DMS53 (cell line): ENCODE measurements at regions not wholly inside any gene's neighbourhood (a gene's known extent, or its start where the extent isn't known, plus 50 kb on each side); places are given as distances from the start of the nearest gene placed in this dataset.
A peak's percentile ranks its signal among the peaks of the same experiment; 100 is the strongest.
"Not testable (repeated sequence)": the region's sequence is repeated elsewhere in the genome, so short reads cannot be mapped to it uniquely, and the experiment has no call there.

Experiments used
- DNase-seq: peaks from one replicate; lab custom pipeline; 2025; lab: John Stamatoyannopoulos, UW

DNA sequence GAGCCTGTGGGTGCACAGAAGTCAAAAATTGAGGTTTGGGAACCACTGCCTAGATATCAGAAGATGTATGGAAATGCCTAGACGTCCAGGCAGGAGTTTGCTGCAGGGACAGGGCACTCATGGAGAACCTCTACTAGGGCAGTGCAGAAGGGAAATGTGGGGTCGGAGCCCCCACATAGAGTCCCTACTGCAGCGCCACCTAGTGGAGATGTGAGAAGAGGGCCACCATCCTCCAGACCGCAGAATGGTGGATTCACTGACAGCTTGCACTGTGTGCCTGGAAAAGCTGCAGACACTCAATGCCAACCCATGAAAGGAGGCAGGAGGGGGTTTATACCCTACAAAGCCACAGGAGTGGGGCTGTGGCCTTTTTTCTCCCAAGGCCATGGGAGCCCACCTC is 159.0 kb upstream of the ROPN1B start:
- not testable (repeated sequence) for DNase-seq

DNA sequence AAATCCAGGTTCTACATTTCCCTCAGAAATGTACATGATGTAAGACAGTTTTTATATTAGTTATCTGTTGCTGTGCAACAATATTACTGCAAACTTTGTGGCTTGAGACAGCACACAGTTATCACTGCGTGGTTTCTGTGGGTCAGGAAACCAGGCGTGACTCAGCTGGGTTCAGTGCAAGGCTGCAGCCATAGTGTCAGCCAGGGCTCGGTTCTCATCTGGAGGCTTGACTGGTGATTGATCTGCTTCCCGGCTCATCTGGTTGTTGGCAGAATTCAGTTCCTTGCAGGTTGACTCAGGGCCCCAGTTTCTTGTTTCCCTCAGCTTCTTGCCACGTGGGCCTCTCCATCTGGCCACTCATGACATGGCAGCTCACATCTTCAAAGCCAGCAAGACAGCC is 146.8 kb upstream of the ROPN1B start:
- DNase-seq, result not testable (repeated sequence)

DNA sequence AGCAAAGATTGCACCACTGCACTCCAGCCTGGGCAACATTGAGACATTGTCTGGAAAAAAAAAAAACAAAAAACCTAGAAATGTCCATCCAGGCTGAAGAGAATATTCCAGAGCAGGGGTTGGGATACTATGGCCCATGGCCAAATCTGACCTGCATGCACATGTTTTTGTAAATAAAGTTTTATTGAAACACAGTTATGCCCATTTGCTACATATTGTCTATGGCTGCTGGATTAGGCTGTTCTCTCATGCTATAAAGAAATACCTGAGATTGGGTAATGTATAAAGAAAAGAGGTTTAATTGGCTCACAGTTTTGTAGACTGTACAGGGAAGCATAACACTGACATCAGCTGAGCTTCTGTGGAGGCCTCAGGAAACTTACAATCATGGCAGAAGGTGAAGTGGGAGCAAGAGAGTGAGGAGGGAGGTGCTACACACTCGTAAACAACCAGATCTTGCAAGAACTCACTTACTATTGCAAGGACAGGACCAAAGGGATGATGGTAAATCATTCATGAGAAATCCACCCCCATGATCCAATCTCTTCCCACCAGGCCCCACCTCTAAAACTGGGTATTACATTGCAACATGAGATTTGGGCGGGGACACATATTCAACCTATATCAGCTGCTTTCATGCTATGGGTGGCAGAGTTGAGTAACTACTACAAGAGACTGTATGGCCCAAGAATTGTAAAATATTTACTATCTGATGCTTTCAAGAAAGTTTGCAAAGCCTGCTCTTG is 137.8 kb upstream of the ROPN1B start:
- DNase-seq, result not testable (repeated sequence)

DNA sequence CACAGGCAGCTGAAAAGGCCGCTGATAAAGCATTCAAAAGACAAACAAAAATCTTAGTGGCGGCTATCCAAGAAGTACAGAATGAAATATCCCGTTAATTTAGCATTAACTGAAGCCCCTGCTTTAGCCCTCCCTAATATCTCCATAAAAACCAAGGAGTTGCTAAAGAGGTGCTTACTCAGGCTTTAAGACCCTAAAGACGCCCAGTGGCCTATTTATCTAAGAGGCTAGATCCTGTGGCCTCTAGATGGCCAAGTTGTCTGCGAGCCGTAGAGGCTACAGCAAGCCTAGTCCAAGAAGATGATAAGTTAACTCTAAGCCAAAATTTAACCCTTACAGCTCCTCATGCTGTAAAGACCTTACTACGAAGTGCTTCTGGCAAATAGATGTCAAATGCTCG is 133.4 kb upstream of the ROPN1B start:
- DNase-seq, result not testable (repeated sequence)

DNA sequence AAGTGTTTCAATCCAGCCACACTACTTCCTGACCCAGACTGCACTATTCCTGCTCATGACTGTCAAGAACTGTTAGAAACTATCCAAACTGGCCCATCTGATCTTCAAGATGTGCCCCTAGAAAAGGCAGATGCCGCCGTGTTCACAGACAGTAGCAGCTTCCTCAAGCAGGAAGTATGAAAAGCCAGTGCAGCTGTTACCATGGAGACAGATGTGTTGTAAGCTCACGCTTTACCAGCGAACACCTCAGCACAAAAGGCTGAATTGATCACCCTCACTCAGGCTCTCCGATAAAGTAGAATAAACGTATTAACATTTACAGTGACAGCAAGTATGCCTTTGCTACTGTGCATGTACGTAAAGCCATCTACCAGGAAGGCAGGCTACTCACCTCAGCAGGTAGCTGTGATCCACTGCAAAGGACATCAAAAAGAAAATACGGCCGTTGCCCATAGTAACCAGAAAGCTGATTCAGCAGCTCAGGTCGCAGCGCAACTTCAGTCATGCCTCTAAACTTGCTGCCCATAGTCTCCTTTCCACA is 132.9 kb upstream of the ROPN1B start:
- peak; percentile 72 for DNase-seq

DNA sequence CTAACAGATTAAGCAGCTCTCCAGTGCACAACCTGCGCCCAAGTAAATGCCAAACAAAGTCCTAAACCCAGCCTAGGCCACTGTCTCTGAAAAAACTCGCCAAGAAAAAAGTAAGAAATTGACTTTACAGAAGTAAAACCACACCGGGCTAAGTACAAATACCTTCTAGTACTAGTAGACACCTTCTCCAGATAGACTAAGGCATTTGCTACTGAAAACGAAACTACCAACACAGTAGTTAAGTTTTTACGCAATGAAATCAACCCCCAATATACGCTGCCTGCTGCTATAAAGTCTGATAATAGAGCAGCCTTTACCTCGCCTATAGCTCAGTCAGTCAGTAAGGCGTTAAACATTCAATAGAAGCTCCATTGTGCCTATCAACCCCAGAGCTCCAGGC is 132.2 kb upstream of the ROPN1B start:
- DNase-seq, result not testable (repeated sequence)

DNA sequence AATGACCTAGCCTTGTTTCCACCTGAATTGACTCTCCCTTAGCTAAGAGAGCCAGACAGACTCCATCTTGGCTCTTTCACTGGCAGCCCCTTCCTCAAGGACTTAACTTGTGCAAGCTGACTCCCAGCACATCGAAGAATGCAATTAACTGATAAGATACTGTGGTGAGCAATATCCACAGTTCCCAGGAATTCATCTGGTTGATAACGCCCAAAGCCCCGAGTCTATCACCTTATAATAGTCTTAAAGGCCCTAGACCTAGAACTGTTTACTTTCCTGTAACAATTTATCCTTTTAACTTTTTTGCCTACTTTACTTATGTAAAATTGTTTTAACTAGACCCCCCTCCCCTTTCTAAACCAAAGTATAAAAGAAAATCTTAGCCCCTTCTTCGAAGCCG is 130.1 kb upstream of the ROPN1B start:
- not testable (repeated sequence) for DNase-seq

DNA sequence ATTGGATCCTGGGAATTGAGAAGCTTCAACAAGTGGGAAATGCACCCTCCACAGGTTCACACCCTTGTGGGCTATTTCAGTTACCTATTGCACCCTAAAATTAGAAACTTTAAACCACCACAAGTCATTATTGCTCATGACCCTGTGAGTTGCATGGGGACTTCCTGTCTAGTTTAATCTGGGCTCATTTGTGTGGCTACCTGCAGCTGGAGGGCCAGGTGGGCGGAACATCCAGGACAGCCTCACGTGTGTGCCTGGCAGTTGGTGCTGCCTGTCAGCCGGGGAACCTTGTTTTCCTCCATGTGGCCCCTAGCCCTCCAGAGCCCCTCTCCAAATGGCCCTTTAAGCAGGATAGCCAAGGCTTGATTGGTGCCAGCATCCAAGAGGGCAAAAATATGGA is 128.5 kb upstream of the ROPN1B start:
- DNase-seq, result not testable (repeated sequence)

DNA sequence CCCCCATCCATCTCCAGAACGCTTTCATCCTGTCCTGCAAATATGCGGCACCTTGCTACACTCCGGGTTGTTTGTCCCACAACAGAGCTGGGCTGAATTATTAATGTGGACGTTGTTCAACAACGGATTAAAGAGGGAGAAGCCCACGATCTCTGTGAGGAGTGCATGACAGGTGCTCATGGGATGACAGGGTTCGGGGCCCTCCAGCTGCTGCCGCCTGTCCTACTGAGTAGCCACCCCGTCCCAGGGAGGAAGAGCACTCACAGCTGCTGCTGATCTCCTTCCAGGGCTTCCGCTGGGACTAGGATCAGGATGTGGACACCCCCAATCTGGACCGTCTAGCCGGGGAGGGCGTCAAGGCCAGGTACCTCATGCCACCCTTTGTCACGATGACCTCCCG is 121.0 kb upstream of the ROPN1B start:
- not testable (repeated sequence) for DNase-seq

DNA sequence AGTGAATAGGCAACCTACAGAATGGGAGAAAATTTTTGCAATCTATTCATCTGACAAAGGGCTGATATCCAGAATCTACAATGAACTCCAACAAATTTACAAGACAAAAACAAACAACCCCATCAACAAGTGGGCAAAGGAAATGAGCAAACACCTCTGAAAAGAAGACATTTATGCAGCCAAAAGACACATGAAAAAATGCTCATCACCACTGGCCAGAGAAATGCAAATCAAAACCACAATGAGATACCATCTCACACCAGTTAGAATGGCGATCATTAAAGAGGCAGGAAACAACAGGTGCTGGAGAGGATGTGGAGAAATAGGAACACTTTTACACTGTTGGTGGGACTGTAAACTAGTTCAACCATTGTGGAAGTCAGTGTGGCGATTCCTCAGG is 114.0 kb upstream of the ROPN1B start:
- DNase-seq, result not testable (repeated sequence)

DNA sequence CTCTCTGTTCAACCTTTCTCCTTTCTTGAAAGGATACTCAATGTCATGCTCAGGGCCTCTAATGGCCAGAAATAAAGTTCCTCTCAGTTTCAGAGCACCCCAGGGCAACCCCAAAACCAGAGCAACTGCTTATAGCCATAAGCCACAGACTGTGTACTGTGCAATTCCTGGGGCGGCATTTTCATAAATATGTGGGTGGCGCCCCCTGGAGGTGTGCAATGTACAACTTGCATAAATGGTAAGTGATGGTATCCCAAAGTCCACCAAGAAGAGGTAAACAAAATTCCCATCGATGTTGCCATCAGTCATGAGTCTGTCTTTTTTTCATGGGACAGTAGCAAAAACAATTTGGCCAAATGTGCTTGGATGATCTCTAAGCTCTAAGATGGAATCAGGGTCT is 108.4 kb upstream of the ROPN1B start:
- peak; percentile 2 for DNase-seq

DNA sequence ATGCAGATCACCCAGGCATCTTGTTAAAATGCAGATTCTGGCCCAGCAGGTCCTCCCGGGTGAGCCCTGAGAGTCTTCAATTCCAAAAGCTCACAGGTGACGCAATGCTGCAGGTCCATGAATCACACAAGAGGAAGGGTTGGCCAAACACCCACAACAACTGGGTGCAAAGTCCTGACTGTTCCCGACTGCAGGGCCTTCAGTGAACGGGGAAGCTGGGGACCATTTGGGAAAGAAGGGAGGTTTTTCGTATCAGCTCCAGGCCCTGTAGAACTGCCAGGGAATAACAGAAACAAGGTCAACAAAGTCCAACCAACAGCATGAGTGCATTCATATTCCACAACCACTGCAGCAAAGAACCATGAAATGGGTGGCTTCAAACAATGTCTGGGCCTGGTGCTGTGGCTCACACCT is 106.1 kb upstream of the ROPN1B start:
- DNase-seq, result not testable (repeated sequence)

DNA sequence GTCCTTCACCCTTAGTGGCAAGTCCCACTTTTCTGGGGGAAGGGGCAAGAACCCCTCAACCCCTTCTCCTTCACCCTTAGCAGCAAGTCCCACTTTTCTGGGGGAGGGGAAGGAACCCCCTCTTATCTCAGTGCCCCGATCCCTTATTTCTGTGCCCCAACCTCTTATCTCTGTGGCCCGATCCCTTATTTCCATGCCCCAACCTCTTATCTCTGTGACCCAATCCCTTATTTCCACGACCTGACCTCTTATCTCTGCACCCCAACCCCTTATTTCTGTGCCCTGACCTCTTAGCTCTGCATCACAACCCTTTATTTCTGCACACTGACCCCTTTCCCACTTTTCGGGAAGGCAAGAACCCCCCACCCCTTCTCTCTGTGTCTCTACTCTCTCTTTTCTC is 104.4 kb upstream of the ROPN1B start:
- not testable (repeated sequence) for DNase-seq

DNA sequence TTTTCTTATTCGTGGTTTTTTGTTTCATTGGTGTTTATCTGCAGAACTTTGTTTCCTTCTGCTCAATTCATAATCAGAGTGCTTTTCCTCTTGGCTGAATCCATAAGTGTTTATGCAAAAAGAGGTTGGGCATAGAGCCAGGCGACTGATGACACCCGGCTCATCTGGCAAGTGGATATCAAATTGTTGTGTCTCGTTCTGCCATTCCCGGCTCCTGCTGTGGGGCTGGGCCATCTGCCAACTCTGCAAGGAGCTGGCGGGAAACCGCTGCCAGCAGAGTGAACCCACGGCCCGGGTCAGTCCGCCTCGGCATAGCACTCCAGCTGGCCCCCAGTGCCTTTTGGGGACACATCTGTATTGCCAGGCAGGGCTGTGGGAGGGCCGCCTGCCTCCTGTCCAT is 83.0 kb upstream of the ROPN1B start:
- DNase-seq, result peak; percentile 82

DNA sequence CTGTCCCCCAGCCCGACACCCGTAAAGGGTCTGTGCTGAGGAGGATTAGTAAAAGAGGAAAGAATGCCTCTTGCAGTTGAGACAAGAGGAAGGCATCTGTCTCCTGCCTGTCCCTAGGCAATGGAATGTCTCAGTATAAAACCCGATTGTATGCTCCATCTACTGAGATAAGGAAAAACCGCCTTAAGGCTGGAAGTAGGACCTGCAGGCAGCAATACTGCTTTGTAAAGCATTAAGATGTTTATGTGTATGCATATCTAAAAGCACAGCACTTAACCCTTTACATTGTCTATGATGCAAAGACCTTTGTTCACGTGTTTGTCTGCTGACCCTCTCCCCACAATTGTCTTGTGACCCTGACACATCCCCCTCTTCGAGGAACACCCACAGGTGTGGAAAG is 69.8 kb upstream of the ROPN1B start:
- not testable (repeated sequence) for DNase-seq

DNA sequence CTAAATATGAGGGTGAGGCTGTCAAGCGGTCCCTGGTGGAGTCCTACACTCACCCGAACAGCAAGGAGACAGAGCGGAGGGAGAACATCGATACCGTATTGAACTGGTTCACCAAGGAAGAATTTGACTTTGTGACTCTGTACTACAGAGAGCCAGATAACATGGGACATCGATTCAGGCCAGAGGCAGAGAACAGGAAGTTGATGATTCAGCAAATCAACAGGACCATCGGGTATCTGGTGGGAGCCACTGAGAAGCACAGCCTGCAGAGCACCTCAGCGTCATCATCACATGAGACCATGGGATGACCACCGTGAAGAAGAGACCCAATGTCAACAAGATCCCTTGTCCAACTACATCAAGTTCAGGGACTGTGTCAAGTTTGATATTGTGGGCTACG is 67.5 kb upstream of the ROPN1B start:
- not testable (repeated sequence) for DNase-seq

DNA sequence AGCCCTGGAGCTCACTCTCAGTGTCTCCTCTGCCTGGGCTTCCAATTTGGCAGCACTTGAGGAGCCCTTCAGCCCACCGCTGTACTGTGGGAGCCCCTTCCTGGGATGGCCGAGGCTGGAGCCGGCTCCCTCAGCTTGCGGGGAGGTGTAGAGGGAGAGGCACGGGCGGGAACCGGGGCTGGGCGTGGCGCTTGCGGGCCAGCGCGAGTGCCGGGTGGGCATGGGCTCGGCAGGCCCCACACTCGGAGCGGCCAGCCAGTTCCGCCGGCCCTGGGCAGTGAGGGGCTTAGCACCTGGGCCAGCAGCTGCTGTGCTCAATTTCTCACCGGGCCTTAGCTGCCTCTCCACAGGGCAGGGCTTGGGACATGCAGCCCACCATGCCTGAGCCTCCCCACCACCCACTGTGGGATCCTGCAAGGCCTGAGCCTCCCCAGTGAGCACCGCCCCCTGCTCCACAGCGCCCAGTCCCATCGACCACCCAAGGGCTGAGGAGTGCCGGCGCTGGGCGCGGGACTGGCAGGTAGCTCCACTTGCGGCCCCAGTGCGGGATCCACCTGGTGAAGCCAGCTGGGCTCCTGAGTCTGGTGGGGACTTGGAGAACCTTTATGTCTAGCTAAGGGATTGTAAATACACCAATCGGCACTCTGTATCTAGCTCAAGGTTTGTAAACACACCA is 65.1 kb upstream of the ROPN1B start:
- not testable (repeated sequence) for DNase-seq

DNA sequence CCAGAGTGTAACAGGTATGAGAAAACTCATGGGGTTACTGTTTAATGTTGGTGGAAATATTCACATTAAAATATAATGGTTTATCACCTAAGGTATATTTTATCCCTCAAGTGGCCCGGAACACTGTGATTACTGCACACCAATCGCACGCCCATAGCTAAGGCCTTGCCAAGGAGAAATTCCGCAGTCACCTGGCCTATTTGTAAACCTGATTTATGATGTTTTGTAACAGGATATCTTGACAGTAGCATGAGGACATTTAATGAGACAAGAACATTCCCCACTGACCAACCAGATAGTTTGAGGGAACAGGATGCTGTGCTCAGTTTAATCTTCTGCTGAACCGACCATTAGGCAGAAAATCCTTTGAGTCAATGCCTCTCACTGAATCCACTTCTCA is 61.7 kb upstream of the ROPN1B start:
- not testable (repeated sequence) for DNase-seq

DNA sequence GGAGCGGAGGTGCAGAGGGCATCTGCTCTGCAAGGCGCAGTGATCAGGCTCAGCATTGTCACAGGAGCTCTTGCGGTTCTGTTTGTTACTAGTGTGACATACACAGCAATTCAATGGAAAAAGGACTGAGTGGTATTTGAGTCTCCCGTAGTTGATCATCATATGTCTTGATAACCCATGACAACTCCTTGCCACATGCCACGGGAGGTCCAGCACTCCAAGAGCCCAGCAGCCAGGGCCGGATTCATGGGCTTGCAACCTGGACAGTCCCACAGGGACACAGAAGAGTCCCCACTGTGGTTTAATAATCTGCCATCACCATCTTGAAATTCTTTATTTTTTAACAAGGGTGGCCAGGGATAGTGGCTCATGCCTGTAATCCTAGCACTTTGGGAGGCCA is 58.1 kb upstream of the ROPN1B start:
- not testable (repeated sequence) for DNase-seq

DNA sequence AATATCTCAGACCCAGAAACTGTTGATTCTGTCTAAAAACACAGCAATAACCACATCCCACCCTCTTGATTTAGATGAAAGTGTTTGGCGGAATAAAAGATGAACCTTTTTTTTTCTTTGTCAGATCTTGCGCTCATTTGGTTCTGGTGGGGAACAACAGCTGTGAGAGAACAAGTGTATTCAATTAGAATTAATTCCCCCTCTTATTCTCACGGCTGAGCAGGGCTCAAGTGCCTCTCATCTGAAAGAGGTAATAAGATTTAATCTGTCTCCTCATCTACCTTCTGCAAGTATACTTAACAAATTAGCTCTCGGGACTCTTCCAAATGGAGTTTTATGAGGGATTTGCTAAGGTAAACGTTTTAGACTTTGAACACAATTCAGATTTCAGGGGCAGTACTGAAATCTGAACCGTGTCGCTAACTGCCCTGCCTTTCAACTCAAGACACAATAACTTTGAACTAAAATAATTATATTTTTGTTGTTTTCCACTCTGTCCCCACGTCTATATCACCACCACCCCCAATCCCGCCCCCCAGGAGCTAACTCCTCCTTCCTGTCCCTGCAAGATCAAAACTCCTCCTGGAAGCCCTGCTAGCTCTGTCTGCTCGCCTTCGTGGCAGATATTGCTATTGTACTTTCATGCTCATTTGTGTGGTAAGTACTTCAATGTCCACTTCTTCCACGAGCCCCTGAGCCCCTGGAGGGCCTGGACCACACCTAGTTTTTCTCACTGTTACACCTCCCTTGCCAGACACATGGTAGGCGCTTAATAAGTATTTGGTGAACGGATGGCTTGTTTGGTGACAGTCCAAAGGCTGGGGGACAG is 54.2 kb upstream of the ROPN1B start:
- DNase-seq, result peak; percentile 39

DNA sequence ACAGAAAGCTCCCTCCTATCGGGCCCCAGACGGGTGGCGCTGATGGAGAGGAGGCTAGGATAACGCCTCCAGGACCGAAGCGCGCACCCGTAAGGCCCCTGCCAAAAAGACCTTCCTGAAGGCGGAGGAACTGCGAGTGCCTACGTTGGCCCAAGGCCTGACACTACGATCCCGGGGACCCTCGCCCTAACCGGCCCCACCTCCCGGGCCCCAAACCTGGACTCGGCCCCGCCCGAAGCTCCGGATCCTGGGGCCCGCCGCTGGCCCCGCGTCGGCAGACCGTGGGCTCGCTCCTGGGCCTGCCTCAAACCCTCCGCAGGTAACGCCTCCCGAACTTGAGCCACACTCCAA is 53.6 kb upstream of the ROPN1B start:
- not testable (repeated sequence) for DNase-seq

DNA sequence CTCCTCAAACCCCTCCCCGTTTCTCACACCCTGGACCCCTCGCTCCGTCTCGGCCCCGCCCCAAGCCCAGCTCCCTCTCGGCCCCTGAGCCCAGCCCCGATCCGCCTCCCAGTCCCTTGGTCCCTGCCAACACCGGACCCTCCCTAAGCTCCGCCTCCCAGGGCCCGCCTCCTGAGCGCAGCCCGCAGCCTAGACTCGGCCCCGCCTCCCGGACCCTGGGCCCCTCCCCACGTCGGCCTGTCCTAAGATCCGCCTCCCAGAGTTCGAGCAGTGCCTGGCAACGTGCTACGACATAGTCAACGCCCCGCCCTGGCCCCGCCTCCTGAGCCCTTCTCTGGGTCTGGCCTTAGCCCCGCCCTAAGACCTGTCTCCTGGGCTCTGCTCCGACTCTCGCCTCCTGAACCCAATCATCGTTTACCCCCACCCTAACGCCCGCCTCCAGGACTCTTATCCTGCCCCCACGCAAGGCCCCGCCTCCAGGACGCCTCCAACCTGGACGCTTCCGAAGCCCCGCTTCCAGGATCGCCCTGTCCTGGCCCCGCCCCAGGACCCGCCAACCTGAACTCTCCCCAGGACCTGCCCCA is 53.1 kb upstream of the ROPN1B start:
- peak; percentile 97 for DNase-seq
